ENCODE measurements at regions not wholly inside any gene's neighbourhood (a gene's known extent, or its start where the extent isn't known, plus 50 kb on each side); places are given as distances from the start of the nearest gene placed in this dataset.

DNA sequence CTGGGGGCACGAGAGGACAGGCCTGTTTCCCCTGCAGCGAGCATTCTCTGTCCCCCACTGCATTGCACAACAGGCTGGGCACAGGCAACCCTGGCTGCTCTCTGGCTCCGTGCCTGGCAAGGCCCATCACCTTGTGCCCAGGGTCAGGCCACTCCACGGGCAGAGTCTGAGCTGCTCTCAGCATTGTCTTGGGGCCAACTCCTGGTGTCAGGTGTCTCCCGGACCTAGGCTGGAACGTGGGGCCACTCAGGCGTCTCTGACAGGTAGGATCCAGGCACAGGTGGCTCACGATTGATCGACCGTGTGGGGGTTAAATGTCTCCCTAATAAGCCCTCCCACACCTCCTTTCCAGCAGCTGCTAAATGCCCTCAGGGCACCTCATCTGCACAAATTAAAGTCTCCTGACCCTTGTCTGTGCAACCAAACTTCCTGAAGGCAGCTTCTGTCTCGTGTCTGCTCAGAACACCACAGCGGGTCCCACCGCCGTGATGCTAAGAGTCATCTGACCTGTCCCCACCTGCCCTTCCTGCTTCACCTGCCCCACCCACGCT, 66.6 kb upstream of the GPC1 start:
- no peak for DNase-seq (ENCODE audit: low read depth)
- no peak overlapping the region for H3K4me3 ChIP-seq (ENCODE audit: low read depth, low read length)
- no peak for TF ChIP-seq CTCF (IDR thresholded peaks at IDR 0.05; ENCODE audit: low read depth, low read length, missing control alignments)

GRCh38 chr2:240369335-240369734, 66.1 kb upstream of the GPC1 start:
- TF ChIP-seq CTCF (IDR thresholded peaks at IDR 0.05; ENCODE audit: low read depth, low read length, missing control alignments), result no peak
- no peak for DNase-seq (ENCODE audit: low read depth)
- H3K4me3 ChIP-seq (ENCODE audit: low read depth, low read length), result no peak overlapping the region

GRCh38 chr2:240369801-240370585, 65.5 kb upstream of the GPC1 start:
- TF ChIP-seq CTCF (IDR thresholded peaks at IDR 0.05; ENCODE audit: low read depth, low read length, missing control alignments), result no peak
- DNase-seq (ENCODE audit: low read depth), result no peak
- H3K4me3 ChIP-seq (ENCODE audit: low read depth, low read length), result no peak overlapping the region

DNA sequence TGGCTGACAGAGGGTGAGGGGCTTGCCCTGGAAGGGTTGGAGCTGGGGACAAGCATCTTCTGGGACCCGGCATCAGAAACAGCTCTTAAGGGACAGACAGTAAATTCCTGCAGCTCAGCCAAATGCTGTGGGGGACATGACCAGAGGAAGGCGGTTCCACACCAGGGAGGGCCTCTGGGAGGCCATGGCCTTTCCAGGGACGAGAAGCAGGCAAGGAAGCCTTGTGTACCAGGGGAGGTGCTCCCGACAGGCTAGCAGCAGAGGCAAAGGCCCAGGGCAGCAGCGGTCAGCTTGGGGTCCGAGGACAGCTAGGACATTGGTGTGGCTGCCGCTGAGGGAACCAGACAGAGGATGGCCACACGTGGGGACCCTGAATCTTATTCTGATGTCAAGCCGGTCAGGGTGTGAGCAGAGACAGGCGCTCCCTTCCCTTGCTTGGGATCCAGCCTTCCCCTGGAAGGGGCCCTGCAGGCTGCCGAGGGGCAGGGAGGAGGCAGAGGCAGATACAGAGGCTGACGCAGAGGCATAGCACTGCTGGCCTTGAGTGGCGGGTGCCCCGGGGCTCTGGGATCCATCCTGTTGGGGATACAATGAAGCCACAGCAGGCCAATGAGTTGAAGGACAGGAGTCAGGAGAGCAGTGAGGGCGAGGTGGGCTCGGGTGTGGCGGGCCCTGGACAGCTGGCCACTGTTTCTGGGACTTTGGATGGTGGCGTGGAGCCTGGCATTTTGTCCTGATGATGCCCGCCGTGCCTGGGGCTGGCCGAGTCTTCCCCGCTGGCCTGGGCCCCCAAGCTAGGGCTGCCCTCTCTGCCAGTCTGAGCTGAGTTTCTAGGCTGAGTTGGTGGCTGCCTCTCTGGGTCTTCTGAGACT, 64.1 kb upstream of the GPC1 start:
- DNase-seq (ENCODE audit: low read depth), result no peak
- H3K4me3 ChIP-seq (ENCODE audit: low read depth, low read length), result no peak overlapping the region
- TF ChIP-seq CTCF (IDR thresholded peaks at IDR 0.05; ENCODE audit: low read depth, low read length, missing control alignments), result no peak

DNA sequence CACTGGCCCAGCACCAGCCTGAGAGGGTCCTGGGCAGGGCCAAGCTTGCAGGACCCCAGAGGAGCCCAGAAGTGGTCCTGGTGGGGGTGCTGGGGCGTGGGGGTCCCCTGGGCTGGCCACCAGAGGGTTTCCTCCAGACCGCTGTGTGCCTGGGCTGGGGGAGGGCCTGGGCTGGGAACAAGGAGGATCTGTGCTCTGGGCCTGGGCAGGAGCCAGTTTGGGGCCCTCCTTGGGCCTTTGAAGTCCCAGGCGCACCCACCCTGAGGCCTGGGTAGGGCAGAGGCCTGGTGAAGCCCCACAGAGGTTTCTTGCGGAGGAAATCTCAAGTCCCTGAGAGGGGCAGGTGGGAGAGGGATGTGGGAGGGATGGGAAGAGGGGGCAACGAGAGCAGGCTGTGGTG, 63.4 kb upstream of the GPC1 start:
- TF ChIP-seq CTCF (IDR thresholded peaks at IDR 0.05; ENCODE audit: low read depth, low read length, missing control alignments), result no peak
- DNase-seq (ENCODE audit: low read depth), result no peak
- no peak overlapping the region for H3K4me3 ChIP-seq (ENCODE audit: low read depth, low read length)

GRCh38 chr2:240373289-240373885, 62.1 kb upstream of the GPC1 start:
- no peak for TF ChIP-seq CTCF (IDR thresholded peaks at IDR 0.05; ENCODE audit: low read depth, low read length, missing control alignments)
- DNase-seq (ENCODE audit: low read depth), result no peak
- no peak overlapping the region for H3K4me3 ChIP-seq (ENCODE audit: low read depth, low read length)
